Left kidney (tissue), 1 donor: ENCODE measurements at regions not wholly inside any gene's neighbourhood (a gene's known extent, or its start where the extent isn't known, plus 50 kb on each side); places are given as distances from the start of the nearest gene placed in this dataset.

ENCODE experiments used
- DNase-seq: peaks from one replicate; pipeline ENCODE4 v3.0.0-alpha.2; 2013

DNA sequence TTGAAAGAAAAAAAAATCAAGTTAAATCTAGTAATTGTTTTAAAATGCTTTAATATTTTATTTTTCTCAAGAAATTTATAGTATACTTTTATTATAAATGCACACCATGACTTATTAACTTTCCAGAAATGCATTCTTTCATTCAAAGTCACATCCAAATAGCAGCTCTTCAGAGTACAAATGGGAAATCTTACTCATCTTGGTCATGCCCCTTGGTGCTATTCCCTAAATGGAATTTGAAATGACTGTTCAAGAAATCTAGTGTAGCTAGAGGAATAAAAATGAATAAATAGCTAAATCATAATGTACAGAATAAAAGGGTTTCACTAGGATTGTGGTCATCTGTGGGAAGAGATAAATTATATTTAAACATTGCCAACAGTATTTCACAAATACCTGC, 1139.7 kb downstream of the PCDH18 start:
- no peak for DNase-seq

- DNase-seq = no peak
Measured at GRCh38 chr4:136390824-136391223, 1141.5 kb downstream of the PCDH18 start.

GRCh38 chr4:136383082-136383481, 1149.2 kb downstream of the PCDH18 start:
- no peak for DNase-seq

- DNase-seq = no peak
Measured at GRCh38 chr4:136371231-136371630, 1161.1 kb downstream of the PCDH18 start.

- no peak for DNase-seq
Measured at GRCh38 chr4:136369073-136369472, 1163.2 kb downstream of the PCDH18 start.

GRCh38 chr4:136357556-136357955, 1174.7 kb downstream of the PCDH18 start:
- DNase-seq = no peak

DNA sequence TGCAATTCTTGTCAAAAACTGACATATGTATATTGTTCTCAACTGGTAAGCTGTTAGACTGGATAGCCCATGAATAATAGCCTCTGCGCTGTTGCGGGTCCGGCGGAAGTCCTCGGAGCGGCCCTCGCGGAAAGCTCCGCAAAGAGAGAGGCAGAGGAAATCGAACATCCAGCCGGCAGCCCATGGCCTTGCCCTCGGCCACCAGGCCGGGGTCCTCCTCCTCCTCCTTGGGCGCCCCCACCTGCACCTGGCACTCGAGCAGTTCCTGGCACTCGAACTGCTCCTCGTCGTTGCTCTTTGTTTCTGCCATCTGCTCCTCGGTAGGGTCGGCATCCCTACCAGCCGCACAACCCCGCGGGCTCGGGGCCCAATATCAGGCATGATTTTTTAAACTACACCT, 1176.3 kb downstream of the PCDH18 start:
- DNase-seq = no peak

DNA sequence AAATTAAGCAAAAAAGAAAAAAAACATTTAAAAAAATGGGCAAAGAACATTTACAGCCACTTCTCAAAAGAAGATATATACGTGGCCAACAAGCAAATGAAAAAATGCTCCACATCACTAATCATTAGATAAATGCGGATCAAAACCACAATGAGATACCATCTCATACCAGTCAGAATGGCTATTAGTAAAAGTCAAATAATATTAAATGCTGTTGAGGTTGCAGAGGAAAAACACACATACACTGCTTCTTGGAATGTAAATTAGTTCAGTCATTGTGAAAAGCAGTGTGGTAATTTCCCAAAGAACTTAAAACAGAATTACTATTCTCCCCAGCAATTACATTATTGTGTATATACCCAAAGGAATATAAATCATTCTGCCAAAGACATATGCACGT, 1189.0 kb downstream of the PCDH18 start:
- no peak for DNase-seq

GRCh38 chr4:136342666-136343065, 1189.6 kb downstream of the PCDH18 start:
- DNase-seq = no peak

GRCh38 chr4:136337216-136337615, 1195.1 kb downstream of the PCDH18 start:
- DNase-seq = no peak

DNA sequence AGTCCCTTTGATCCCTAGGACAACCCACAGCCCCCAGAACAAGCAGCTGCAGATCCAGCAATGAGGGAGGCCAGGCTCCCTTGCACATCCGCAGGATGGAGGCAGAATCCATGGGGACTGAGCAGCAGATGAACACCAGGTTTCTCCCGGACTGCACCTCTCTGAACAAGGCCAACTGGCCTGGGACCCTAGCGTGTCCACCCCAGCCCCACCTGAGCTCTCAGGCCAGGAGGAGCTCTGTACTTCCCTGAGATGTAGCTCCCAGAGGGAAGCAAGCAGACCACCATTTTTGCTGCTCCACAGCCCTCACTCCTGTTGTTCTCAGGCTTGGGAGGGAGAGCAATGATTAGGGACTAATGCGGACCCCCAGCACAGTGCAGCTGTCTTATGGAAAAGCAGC, 1195.8 kb downstream of the PCDH18 start:
- no peak for DNase-seq

- no peak for DNase-seq
Measured at GRCh38 chr4:136329042-136329662, 1203.1 kb downstream of the PCDH18 start.

GRCh38 chr4:136328131-136328530, 1204.2 kb downstream of the PCDH18 start:
- DNase-seq = no peak

DNA sequence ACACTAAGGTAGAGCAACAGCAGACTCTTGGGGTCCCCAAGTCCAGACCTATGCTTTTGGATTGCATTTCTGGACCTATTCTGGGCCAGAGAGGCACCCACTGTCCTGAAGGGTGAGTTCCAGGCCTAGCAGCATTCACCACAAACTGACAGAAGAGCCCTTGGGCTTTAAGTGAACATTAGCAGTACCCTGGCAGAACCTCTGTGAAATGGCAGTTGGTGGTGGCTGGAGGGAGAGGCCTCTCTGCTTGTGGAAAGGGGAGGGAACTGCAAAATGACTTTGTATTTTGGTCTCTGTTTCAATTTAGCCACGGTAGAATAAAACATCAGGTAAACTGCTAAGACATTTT, 1211.9 kb downstream of the PCDH18 start:
- DNase-seq = no peak

- DNase-seq = no peak
Measured at GRCh38 chr4:136319789-136320464, 1212.4 kb downstream of the PCDH18 start.

GRCh38 chr4:136316961-136317360, 1215.3 kb downstream of the PCDH18 start:
- DNase-seq = no peak

GRCh38 chr4:136314686-136315085, 1217.6 kb downstream of the PCDH18 start:
- DNase-seq = no peak

GRCh38 chr4:136311774-136312173, 1220.5 kb downstream of the PCDH18 start:
- DNase-seq = no peak

- no peak for DNase-seq
Measured at GRCh38 chr4:136307765-136308164, 1224.5 kb downstream of the PCDH18 start.

GRCh38 chr4:136306361-136306760, 1225.9 kb downstream of the PCDH18 start:
- no peak for DNase-seq

DNA sequence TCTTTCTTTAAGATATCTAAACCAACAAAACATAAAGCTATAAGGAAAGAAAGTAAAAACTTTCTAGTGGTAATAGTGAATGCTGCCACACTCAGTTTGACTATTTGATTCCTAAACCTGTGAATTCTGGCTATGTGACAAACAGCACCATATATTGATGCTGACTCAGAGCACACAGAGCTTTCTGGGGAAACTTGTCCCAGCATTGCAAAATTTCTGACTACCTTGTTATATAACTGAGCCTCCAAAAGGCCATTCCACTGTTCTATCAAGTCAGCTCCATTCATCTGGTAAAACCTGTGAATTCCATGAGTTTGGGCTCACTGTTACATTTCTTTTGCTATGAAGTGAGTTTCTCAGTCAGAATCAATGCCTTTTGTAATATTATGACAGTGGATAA, 1229.7 kb downstream of the PCDH18 start:
- DNase-seq = no peak

DNA sequence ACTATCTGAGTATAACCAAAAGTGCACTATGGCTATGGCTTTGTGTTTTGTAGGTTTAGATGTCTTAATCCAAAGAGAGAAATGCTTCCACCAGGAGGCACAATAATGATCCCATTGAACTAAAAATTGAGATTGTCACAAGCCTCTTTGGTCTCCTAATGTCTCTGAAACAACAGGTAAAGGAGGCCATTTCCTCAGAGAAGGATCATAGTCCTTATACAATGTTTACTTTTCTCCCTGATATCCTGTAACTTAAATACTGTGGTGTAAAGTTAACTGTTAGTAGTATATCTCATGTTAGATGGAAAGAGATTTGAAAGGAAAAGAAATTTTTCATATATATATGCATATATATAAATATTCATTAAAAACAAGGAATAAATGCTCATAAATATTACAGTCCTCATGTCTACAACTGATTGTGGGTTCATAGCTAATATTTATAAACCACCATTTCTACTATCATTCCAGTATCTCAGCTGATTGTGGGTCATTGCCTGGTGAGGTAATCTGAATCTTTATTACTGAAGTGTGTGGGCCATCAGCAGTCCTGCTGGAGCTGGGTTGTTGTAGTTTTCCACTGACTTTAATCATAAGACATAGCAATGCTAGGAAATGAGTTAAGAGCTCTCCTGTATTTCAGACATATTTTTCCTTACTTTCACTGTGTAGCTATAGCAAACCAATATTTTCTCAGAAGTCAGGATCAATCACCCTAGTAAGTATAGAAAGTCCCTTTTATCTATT, 1230.4 kb downstream of the PCDH18 start:
- no peak for DNase-seq

DNA sequence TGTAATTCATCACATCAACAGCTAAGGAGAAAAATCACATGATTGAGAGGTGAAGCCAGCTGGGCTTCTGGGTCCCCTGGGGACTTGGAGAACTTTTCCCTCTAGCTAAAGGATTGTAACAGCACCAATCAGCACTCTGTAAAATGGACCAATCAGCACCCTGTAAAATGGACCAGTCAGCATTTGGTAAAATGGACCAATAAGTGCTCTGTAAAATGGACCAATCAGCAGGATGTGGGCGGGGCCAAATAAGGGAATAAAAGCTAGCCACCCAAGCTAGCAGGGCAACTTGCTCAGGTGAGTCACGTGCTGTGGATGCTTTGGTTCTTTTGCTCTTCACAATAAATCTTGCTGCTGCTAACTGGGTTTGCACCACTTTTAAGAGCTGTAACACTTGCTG, 1248.3 kb downstream of the PCDH18 start:
- DNase-seq = no peak

DNA sequence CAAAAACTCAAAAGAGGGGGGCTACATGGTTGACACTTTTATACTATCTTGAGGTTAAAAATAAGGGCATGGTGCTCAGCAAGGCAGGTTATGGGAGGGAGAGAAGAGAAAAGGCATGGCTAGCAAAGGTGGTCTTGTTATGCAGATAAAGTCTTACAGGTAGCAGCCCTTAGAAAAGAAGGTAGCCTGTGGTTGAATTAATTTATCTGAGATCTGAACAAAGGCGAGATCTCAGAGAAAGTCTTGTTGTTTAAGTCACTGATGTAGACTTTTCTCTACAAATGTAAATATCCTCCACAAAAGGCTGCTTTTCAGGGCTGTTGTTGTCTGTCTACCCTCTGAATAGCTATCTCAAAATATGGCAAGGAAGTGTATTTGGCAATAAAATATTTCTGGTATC, 1250.4 kb downstream of the PCDH18 start:
- DNase-seq = no peak
